Neural cell (in vitro differentiated cells): ENCODE measurements at regions not wholly inside any gene's neighbourhood (a gene's known extent, or its start where the extent isn't known, plus 50 kb on each side); places are given as distances from the start of the nearest gene placed in this dataset.

Experiments
- EP300 ChIP-seq: fragments of 450-650 bp; conservative IDR thresholded peaks from 2 replicates; pipeline ENCODE4 v1.6.1; 2014; ENCODE audit warnings: antibody characterized with exemption, mild to moderate bottlenecking, moderate library complexity; ENCODE audit not compliant: poor library complexity, severe bottlenecking
- EZH2 ChIP-seq: fragments of 200-600, 300-800 bp; shearing (Covaris generic), sonication (generic); IDR thresholded peaks from 2 replicates; pipeline ENCODE4 v1.6.1; 2014; ENCODE audit warnings: antibody characterized with exemption, low read length, borderline replicate concordance, mild to moderate bottlenecking; ENCODE audit not compliant: insufficient read depth, poor library complexity, severe bottlenecking
- POLR2AphosphoS5 ChIP-seq: IDR thresholded peaks from 2 replicates; pipeline ENCODE4 v1.6.1; 2012
- RAD21 ChIP-seq: fragments of 450-650 bp; conservative IDR thresholded peaks from 2 replicates; pipeline ENCODE4 v1.6.1; 2014; ENCODE audit warnings: antibody characterized with exemption, mild to moderate bottlenecking, moderate library complexity
- SMC3 ChIP-seq: fragments of 450-650 bp; conservative IDR thresholded peaks from 2 replicates; pipeline ENCODE4 v1.6.1; 2014; ENCODE audit warnings: antibody characterized with exemption, mild to moderate bottlenecking, moderate library complexity; ENCODE audit not compliant: poor library complexity
- TAF1 ChIP-seq: IDR thresholded peaks from 2 replicates; pipeline ENCODE4 v1.6.1; 2012; ENCODE audit warnings: low read depth
- TF ChIP-seq, protein P1 (sequence below): fragments of 450-650 bp; IDR thresholded peaks from 2 replicates; pipeline ENCODE4 v1.5.1; 2014; ENCODE audit warnings: antibody characterized with exemption, mild to moderate bottlenecking, moderate library complexity; ENCODE audit not compliant: poor library complexity, severe bottlenecking
- TF ChIP-seq, protein P2 (sequence below): IDR thresholded peaks from 2 replicates; pipeline ENCODE4 v1.6.1; 2012; ENCODE audit warnings: borderline replicate concordance

DNA sequence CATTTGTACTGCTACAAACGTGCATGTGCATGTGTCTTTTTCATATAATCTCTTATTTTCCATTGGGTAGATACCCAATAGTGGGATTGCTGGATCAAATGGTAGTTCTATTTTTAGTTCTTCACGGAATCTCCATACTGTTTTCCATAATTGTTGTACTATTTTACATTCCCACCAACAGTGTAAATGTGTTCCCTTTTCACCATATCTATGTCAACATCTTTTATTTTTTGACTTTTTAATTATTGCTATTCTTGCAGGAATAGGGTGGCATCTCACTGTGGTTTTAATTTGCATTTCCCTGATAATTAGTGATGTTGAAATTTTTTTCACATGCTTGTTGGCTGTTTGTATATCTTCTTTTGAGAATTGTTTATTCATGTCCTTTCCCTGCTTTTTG is 59.3 kb upstream of the PACRGL start:
- TF ChIP-seq, protein P1, sequence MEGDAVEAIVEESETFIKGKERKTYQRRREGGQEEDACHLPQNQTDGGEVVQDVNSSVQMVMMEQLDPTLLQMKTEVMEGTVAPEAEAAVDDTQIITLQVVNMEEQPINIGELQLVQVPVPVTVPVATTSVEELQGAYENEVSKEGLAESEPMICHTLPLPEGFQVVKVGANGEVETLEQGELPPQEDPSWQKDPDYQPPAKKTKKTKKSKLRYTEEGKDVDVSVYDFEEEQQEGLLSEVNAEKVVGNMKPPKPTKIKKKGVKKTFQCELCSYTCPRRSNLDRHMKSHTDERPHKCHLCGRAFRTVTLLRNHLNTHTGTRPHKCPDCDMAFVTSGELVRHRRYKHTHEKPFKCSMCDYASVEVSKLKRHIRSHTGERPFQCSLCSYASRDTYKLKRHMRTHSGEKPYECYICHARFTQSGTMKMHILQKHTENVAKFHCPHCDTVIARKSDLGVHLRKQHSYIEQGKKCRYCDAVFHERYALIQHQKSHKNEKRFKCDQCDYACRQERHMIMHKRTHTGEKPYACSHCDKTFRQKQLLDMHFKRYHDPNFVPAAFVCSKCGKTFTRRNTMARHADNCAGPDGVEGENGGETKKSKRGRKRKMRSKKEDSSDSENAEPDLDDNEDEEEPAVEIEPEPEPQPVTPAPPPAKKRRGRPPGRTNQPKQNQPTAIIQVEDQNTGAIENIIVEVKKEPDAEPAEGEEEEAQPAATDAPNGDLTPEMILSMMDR: no peak
- TF ChIP-seq POLR2AphosphoS5 (no peak), EP300 (no peak), SMC3 (no peak), EZH2 (no peak), RAD21 (no peak), TAF1 (no peak)
- TF ChIP-seq, protein P2, sequence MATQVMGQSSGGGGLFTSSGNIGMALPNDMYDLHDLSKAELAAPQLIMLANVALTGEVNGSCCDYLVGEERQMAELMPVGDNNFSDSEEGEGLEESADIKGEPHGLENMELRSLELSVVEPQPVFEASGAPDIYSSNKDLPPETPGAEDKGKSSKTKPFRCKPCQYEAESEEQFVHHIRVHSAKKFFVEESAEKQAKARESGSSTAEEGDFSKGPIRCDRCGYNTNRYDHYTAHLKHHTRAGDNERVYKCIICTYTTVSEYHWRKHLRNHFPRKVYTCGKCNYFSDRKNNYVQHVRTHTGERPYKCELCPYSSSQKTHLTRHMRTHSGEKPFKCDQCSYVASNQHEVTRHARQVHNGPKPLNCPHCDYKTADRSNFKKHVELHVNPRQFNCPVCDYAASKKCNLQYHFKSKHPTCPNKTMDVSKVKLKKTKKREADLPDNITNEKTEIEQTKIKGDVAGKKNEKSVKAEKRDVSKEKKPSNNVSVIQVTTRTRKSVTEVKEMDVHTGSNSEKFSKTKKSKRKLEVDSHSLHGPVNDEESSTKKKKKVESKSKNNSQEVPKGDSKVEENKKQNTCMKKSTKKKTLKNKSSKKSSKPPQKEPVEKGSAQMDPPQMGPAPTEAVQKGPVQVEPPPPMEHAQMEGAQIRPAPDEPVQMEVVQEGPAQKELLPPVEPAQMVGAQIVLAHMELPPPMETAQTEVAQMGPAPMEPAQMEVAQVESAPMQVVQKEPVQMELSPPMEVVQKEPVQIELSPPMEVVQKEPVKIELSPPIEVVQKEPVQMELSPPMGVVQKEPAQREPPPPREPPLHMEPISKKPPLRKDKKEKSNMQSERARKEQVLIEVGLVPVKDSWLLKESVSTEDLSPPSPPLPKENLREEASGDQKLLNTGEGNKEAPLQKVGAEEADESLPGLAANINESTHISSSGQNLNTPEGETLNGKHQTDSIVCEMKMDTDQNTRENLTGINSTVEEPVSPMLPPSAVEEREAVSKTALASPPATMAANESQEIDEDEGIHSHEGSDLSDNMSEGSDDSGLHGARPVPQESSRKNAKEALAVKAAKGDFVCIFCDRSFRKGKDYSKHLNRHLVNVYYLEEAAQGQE: no peak
